ENCODE measurements at regions not wholly inside any gene's neighbourhood (a gene's known extent, or its start where the extent isn't known, plus 50 kb on each side); places are given as distances from the start of the nearest gene placed in this dataset.

DNA sequence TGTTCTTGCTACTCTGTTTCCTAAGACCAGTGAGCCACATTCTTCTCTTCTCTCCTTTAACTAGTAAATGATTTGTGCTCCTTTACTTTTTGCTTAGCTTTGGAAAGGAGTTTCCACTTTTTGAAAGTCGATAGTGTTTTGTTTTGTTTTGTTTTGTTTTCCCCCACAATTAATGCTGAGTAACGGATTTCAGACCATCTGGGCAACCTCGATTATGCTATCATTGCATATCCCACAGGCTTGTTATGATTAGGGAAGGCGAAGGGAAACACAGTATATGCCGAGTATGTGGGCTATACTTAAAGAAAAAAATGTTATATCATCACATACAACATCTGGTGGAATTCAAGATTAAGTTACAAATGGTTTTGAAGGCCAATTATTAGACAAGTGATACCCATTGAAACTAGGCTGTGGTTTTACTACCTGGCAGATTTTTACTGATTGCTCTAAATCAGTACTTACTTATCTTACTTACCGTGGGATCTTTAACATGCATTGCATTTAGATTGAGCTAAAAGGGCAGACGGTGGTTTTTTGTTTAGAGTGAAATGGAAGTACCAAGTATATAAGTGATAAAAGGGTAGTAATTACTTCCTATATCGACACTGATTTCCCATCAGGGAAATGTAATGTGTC, 361.3 kb upstream of the SOX9 start:
- H4K20me1 ChIP-seq (replicated peaks; ENCODE audit: control insufficient read depth, extremely low read depth, insufficient read depth, low read length) = no peaks in the 10 kb centered on the region
- POLR2A ChIA-PET = no interaction called here
- no peak overlapping the region for H3K9ac ChIP-seq (replicated peaks; ENCODE audit: extremely low read depth, insufficient read depth, low read length)
- H3K27me3 ChIP-seq (ENCODE audit: control insufficient read depth in 2 of 2, insufficient read depth in 2 of 2, low read length in 2 of 2) = no peaks in the 10 kb centered on the region
- FAIRE-seq (no peak), DNase-seq (ENCODE audit: low read depth, low spot score) (no peak)
- no peaks in the 10 kb centered on the region for H3K79me2 ChIP-seq (ENCODE audit: control insufficient read depth, insufficient read depth, low read length)
- CTCF ChIA-PET = no interaction called here
- no peak overlapping the region for H3K4me3 ChIP-seq (replicated peaks in 1 of 3; ENCODE audit: insufficient read depth in 1 of 3, low read depth in 1 of 3, low read length in 3 of 3)
- no peaks in the 10 kb centered on the region for H3K9me1 ChIP-seq (replicated peaks; ENCODE audit: control insufficient read depth, extremely low read depth, insufficient read depth, low read length)
- no peak overlapping the region for H2AFZ ChIP-seq (ENCODE audit: low read depth, low read length)
- H3K27ac ChIP-seq (ENCODE audit: insufficient read depth, low read depth, low read length) = no peak overlapping the region
- H3K4me1 ChIP-seq (ENCODE audit: control insufficient read depth, extremely low read depth, insufficient read depth, low read length) = no peaks in the 10 kb centered on the region
- intact Hi-C loops (cut with micrococcal nuclease) (no loop called here), dilution Hi-C loops (cut with MboI; ENCODE audit: extremely low pct_ligation_motif_present, low sequenced_read_pairs) (no loop called here)
- H3K36me3 ChIP-seq (ENCODE audit: control insufficient read depth in 2 of 2, extremely low read depth in 1 of 2, insufficient read depth in 2 of 2, low read length in 2 of 2) = no peaks in the 10 kb centered on the region
- no TSS peak for BruUV-seq (replicated peaks)
- TF ChIP-seq FOS (IDR thresholded peaks at IDR 0.05; ENCODE audit: borderline replicate concordance, insufficient read depth, low read length) (no peak), EZH2 (IDR thresholded peaks at IDR 0.05; ENCODE audit: borderline replicate concordance, low read depth, low read length, severe bottlenecking) (no peak), POLR2A (IDR thresholded peaks at IDR 0.05; ENCODE audit: low read depth, low read length) (no peak), GATA2 (IDR thresholded peaks at IDR 0.05; ENCODE audit: insufficient read depth, insufficient read length, low read depth, low read length) (no peak), JUN (IDR thresholded peaks at IDR 0.05; ENCODE audit: borderline replicate concordance, insufficient read depth, insufficient read length, low read depth) (no peak), POLR2AphosphoS5 (IDR thresholded peaks at IDR 0.05; ENCODE audit: insufficient read depth, low read depth, low read length) (no peak), MYC (IDR thresholded peaks at IDR 0.05; ENCODE audit: low read depth, low read length) (no peak)
- TF ChIP-seq, protein P1, sequence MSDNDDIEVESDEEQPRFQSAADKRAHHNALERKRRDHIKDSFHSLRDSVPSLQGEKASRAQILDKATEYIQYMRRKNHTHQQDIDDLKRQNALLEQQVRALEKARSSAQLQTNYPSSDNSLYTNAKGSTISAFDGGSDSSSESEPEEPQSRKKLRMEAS (IDR thresholded peaks at IDR 0.05; ENCODE audit: insufficient read depth, insufficient read length) = no peak
- TF ChIP-seq, protein P2, sequence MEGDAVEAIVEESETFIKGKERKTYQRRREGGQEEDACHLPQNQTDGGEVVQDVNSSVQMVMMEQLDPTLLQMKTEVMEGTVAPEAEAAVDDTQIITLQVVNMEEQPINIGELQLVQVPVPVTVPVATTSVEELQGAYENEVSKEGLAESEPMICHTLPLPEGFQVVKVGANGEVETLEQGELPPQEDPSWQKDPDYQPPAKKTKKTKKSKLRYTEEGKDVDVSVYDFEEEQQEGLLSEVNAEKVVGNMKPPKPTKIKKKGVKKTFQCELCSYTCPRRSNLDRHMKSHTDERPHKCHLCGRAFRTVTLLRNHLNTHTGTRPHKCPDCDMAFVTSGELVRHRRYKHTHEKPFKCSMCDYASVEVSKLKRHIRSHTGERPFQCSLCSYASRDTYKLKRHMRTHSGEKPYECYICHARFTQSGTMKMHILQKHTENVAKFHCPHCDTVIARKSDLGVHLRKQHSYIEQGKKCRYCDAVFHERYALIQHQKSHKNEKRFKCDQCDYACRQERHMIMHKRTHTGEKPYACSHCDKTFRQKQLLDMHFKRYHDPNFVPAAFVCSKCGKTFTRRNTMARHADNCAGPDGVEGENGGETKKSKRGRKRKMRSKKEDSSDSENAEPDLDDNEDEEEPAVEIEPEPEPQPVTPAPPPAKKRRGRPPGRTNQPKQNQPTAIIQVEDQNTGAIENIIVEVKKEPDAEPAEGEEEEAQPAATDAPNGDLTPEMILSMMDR (IDR thresholded peaks at IDR 0.05; ENCODE audit: extremely low read depth in 1 of 2, insufficient read depth in 1 of 2, low read depth in 1 of 2, low read length in 2 of 2) = no peak
- H3K9me3 ChIP-seq (replicated peaks; ENCODE audit: control insufficient read depth, insufficient read depth, low read length) = no peaks in the 10 kb centered on the region
- H3K4me2 ChIP-seq (ENCODE audit: insufficient read depth, low read length) = no peak overlapping the region

Data from endothelial cell of umbilical vein (primary cell).